GM13976 (cell line): ENCODE measurements at regions not wholly inside any gene's neighbourhood (a gene's known extent, or its start where the extent isn't known, plus 50 kb on each side); places are given as distances from the start of the nearest gene placed in this dataset.
"Not testable (repeated sequence)": the region's sequence is repeated elsewhere in the genome, so short reads cannot be mapped to it uniquely, and the experiment has no call there.

Source experiments
- DNase-seq: peaks from one replicate; pipeline ENCODE4 v3.0.0; 2012; ENCODE audit warnings: low spot score
- CTCF ChIP-seq: IDR thresholded peaks from 2 replicates; pipeline ENCODE4 v1.5.1; 2012; ENCODE audit warnings: borderline replicate concordance, mild to moderate bottlenecking; ENCODE audit not compliant: insufficient read depth; ENCODE audit errors: extremely low read depth, missing control alignments, control extremely low read depth
- in situ Hi-C: fragments of 300-500 bp; cut with MboI; formaldehyde crosslinking; loops from one replicate; pipeline ENCODE4 v1.12.0; 2022; ENCODE audit warnings: low sequenced_read_pairs, mixed read lengths, inconsistent platforms; ENCODE audit not compliant: unreplicated experiment

DNA sequence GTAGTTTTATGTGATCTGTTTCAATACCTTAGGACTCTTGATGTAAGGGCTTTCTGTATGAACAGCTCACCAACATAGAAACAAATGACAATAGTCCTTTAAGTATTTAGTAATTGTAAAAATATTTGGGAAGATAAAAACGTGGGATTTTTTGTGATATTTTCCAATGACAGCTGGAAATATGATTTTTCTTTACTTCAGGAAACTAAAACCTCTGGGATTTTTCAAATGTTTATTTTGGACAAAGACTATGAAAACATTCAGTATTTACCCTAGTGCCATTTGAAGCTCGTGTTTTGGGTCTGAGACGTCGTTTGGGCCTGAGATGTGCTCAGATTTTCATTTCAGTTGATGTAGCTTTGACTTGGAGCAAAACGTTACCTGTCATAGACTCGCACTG lies 240.0 kb downstream of the BMP4 start:
- in situ Hi-C loops, result no loop called here
- DNase-seq, result no peak
- TF ChIP-seq CTCF, result no peak

- in situ Hi-C loops, result no loop called here
- no peak for TF ChIP-seq CTCF
- no peak for DNase-seq
Observed at GRCh38 chr14:53715193-53715721, 241.4 kb downstream of the BMP4 start.

GRCh38 chr14:53714495-53715192 lies 242.0 kb downstream of the BMP4 start:
- TF ChIP-seq CTCF, result no peak
- in situ Hi-C loops, result no loop called here
- no peak for DNase-seq

DNA sequence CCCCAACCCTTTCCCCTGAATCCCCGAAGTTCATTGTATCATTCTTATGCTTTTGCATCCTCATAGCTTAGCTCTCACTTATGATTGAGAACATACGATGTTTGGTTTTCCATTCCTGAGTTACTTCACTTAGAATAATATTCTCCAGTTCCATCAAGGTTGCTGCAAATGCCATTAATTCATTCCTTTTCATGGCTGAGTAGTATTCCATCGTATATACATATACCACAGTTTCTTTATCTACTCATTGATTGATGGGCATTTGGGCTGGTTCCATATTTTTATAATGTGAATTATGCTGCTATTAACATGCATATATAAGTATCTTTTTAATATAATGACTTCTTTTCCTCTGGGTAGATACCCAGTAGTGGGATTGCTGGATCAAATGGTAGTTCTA lies 243.7 kb downstream of the BMP4 start:
- in situ Hi-C loops, result not testable (repeated sequence)

DNA sequence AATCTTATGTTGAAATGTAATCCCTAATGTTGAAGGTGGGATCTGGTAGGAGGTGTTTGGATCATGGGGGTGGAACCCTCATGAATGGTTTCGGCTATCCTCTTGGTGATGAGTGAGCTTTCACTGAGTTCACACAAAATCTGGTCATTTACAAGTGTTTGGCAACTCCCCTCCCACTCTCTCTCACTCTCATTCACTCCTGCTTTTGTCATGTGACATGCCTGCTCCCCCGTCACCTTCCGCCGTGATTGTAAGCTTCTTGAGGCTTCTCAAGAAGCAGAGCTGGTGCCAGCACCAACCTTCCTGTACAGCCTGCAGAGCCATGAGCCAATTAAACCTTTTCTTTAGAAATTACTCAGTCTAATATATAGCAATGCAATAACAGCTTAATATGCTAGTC lies 245.4 kb downstream of the BMP4 start:
- no peak for DNase-seq
- in situ Hi-C loops, result no loop called here
- no peak for TF ChIP-seq CTCF

More for the DNA sequence above, 243.7 kb downstream of the BMP4 start:
- DNase-seq, result not testable (repeated sequence)

GRCh38 chr14:53710615-53711014 lies 246.0 kb downstream of the BMP4 start:
- TF ChIP-seq CTCF, result no peak
- in situ Hi-C loops, result no loop called here

DNA sequence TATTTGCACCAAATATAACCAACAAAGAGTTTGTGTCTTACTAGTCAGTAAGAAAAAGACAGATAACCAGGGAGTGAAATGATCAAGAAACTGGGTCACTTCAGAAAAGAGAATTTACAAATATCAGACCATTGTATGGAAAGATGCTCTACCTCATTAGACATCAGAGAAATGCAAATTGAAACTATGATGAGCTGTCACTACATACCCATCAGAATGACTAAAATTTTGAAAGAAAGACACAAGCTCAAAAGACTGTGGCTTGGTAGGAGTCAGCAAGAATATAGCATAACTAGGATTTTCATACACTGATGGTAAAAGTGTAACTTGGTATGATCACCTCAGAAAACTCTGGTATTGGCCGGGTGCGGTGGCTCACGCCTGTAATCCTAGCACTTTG lies 247.2 kb downstream of the BMP4 start:
- no peak for TF ChIP-seq CTCF
- DNase-seq, result no peak
- in situ Hi-C loops, result no loop called here

More at GRCh38 chr14:53710615-53711014, 246.0 kb downstream of the BMP4 start:
- DNase-seq, result no peak
